Neural progenitor cell (in vitro differentiated cells): ENCODE measurements at regions not wholly inside any gene's neighbourhood (a gene's known extent, or its start where the extent isn't known, plus 50 kb on each side); places are given as distances from the start of the nearest gene placed in this dataset.

Source experiments
- DNase-seq: peaks from one replicate; pipeline ENCODE4 v3.0.0-alpha.2; 2016; ENCODE audit warnings: low spot score
- H2AFZ ChIP-seq: fragments of 200-600 bp; sonication (generic); replicated peaks from 2 replicates; pipeline ENCODE4 v1.6.1; 2016; ENCODE audit warnings: antibody characterized with exemption
- H3F3A ChIP-seq: fragments of 200-600 bp; sonication (generic); 2 replicates; pipeline ENCODE4 v1.6.1; 2016; ENCODE audit warnings: antibody characterized with exemption, low read depth
- H3K27ac ChIP-seq: fragments of 200-600 bp; sonication (generic); 2 replicates; pipeline ENCODE4 v1.5.1; 2016; ENCODE audit warnings: mild to moderate bottlenecking
- H3K27me3 ChIP-seq: fragments of 200-600 bp; sonication (generic); 2 replicates; pipeline ENCODE4 v1.6.1; 2016; ENCODE audit warnings: mild to moderate bottlenecking, moderate library complexity
- H3K36me3 ChIP-seq: fragments of 200-600 bp; sonication (generic); 2 replicates; pipeline ENCODE4 v1.5.1; 2016
- H3K4me1 ChIP-seq: fragments of 200-600 bp; sonication (generic); 2 replicates; pipeline ENCODE4 v1.6.1; 2016; ENCODE audit warnings: mixed run types
- H3K4me2 ChIP-seq: fragments of 200-600 bp; sonication (generic); 2 replicates; pipeline ENCODE4 v1.6.1; 2016
- H3K4me3 ChIP-seq: fragments of 200-600 bp; sonication (generic); 2 replicates; pipeline ENCODE4 v1.5.1; 2016
- H3K79me2 ChIP-seq: fragments of 200-600 bp; sonication (generic); 2 replicates; pipeline ENCODE4 v1.6.1; 2016; ENCODE audit warnings: low read depth
- H3K9ac ChIP-seq: fragments of 200-600 bp; sonication (generic); 2 replicates; pipeline ENCODE4 v1.6.1; 2016
- H3K9me3 ChIP-seq: fragments of 200-600 bp; sonication (generic); 2 replicates; pipeline ENCODE4 v1.5.1; 2016; ENCODE audit warnings: low read depth
- H4K20me1 ChIP-seq: fragments of 200-600 bp; sonication (generic); 2 replicates; pipeline ENCODE4 v1.6.1; 2016; ENCODE audit warnings: low read depth
- H3K27ac Mint-ChIP-seq: 3 replicates; pipeline ENCODE4 v1.8.0; 2021; ENCODE audit warnings: mixed read lengths
- H3K27me3 Mint-ChIP-seq: 2 replicates; pipeline ENCODE4 v1.8.0; 2022; ENCODE audit warnings: low read depth, mild to moderate bottlenecking, inconsistent platforms, moderate library complexity, mixed read lengths; ENCODE audit not compliant: insufficient read depth
- H3K36me3 Mint-ChIP-seq: 3 replicates; pipeline ENCODE4 v1.8.0; 2021; ENCODE audit warnings: mixed read lengths
- H3K4me1 Mint-ChIP-seq: 3 replicates; pipeline ENCODE4 v1.8.0; 2021; ENCODE audit warnings: mixed read lengths
- H3K4me3 Mint-ChIP-seq: 3 replicates; pipeline ENCODE4 v1.8.0; 2021; ENCODE audit warnings: mild to moderate bottlenecking, moderate library complexity, mixed read lengths
- H3K9me3 Mint-ChIP-seq: 3 replicates; pipeline ENCODE4 v1.8.0; 2020; ENCODE audit warnings: mixed read lengths
- EZH2 ChIP-seq: fragments of 200-600 bp; sonication (generic); IDR thresholded peaks from 2 replicates; pipeline ENCODE4 v1.6.1; 2017; ENCODE audit warnings: antibody characterized with exemption, mild to moderate bottlenecking, moderate library complexity
- EZH2phosphoT487 ChIP-seq: fragments of 200-600 bp; sonication (generic); IDR thresholded peaks from 2 replicates; pipeline ENCODE4 v1.6.1; 2017; ENCODE audit warnings: antibody characterized with exemption
- TF ChIP-seq, protein P1 (sequence below): fragments of 200-600 bp; sonication (generic); IDR thresholded peaks from 2 replicates; pipeline ENCODE4 v1.5.1; 2017; ENCODE audit warnings: antibody characterized with exemption, mild to moderate bottlenecking

GRCh38 chr6:135657207-135657606, 159.7 kb upstream of the AHI1 start:
- Histone ChIP-seq H3K4me1 (no peaks in the 10 kb centered on the region), H3K36me3 (no peaks in the 10 kb centered on the region), H3K4me2 (no peak overlapping the region), H3K9me3 (no peaks in the 10 kb centered on the region), H3F3A (no peaks in the 10 kb centered on the region), H3K4me3 (no peak overlapping the region), H4K20me1 (no peaks in the 10 kb centered on the region), H3K27me3 (no peaks in the 10 kb centered on the region), H2AFZ (no peak overlapping the region), H3K9ac (no peak overlapping the region), H3K79me2 (no peaks in the 10 kb centered on the region), H3K27ac (no peak overlapping the region)
- Mint-ChIP-seq H3K9me3 (peaks cover 2% of the 10 kb centered on the region), H3K27me3 (no peaks in the 10 kb centered on the region), H3K4me3 (no peak overlapping the region), H3K36me3 (no peaks in the 10 kb centered on the region), H3K4me1 (no peaks in the 10 kb centered on the region), H3K27ac (no peak overlapping the region)
- no peak for TF ChIP-seq EZH2
- TF ChIP-seq, protein P1, sequence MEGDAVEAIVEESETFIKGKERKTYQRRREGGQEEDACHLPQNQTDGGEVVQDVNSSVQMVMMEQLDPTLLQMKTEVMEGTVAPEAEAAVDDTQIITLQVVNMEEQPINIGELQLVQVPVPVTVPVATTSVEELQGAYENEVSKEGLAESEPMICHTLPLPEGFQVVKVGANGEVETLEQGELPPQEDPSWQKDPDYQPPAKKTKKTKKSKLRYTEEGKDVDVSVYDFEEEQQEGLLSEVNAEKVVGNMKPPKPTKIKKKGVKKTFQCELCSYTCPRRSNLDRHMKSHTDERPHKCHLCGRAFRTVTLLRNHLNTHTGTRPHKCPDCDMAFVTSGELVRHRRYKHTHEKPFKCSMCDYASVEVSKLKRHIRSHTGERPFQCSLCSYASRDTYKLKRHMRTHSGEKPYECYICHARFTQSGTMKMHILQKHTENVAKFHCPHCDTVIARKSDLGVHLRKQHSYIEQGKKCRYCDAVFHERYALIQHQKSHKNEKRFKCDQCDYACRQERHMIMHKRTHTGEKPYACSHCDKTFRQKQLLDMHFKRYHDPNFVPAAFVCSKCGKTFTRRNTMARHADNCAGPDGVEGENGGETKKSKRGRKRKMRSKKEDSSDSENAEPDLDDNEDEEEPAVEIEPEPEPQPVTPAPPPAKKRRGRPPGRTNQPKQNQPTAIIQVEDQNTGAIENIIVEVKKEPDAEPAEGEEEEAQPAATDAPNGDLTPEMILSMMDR = no peak
- no peak for TF ChIP-seq EZH2phosphoT487
- no peak for DNase-seq

DNA sequence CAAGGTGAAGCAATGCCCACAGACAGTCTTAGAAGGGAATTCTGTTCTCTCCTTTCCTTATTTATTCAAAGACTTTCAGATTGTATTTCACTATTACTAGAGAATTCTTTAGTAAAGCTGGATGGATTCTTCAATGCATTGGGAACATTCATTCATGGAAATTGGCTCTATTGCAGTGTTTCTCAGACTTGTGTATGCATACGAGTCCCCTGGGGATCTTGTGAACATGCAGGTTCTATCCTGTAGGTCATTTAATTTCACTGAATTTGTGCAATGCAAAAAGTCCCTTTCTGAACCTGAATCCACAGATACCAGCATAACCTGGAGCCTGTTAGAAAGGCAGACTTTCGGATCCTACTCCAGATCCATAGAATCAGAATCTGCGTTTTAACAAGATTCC, 160.9 kb upstream of the AHI1 start:
- H3K9me3 ChIP-seq = no peaks in the 10 kb centered on the region
- H3K27ac ChIP-seq = no peak overlapping the region
- no peak overlapping the region for H3K4me3 ChIP-seq
- H2AFZ ChIP-seq = no peak overlapping the region
- Mint-ChIP-seq H3K27ac (no peak overlapping the region), H3K9me3 (peaks cover 2% of the 10 kb centered on the region), H3K27me3 (no peaks in the 10 kb centered on the region), H3K36me3 (no peaks in the 10 kb centered on the region), H3K4me1 (no peaks in the 10 kb centered on the region), H3K4me3 (no peak overlapping the region)
- TF ChIP-seq, protein P1 = no peak
- TF ChIP-seq EZH2phosphoT487 = no peak
- TF ChIP-seq EZH2 = no peak
- H3K4me2 ChIP-seq = no peak overlapping the region
- no peak overlapping the region for H3K9ac ChIP-seq
- H3F3A ChIP-seq = no peaks in the 10 kb centered on the region
- no peaks in the 10 kb centered on the region for H4K20me1 ChIP-seq
- no peaks in the 10 kb centered on the region for H3K79me2 ChIP-seq
- DNase-seq = no peak
- H3K4me1 ChIP-seq = no peaks in the 10 kb centered on the region
- no peaks in the 10 kb centered on the region for H3K36me3 ChIP-seq
- H3K27me3 ChIP-seq = no peaks in the 10 kb centered on the region

DNA sequence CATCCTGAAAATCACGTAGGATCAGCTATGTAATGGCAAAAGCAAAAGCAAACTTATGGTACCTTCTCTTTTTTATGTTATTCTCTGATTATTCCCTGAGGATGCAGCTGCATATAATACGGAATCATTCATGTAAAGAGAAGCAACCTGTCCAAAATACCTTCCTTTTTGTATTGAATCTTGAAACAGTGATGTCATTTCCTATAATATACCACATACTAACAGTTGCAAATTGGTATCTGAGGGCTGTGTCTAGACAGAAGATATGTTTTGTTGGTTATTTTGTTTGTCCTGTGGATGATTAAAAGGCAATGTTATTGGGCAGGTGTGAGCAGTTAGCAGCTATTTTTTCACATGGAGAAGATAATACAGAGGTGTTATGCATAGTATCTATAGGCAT, 161.4 kb upstream of the AHI1 start:
- H3K36me3 ChIP-seq = no peaks in the 10 kb centered on the region
- no peak overlapping the region for H3K4me3 ChIP-seq
- no peaks in the 10 kb centered on the region for H3K79me2 ChIP-seq
- no peaks in the 10 kb centered on the region for H3K27me3 Mint-ChIP-seq
- H3K4me3 Mint-ChIP-seq = no peak overlapping the region
- no peak overlapping the region for H3K27ac ChIP-seq
- DNase-seq = no peak
- peaks cover 2% of the 10 kb centered on the region for H3K9me3 Mint-ChIP-seq
- no peak overlapping the region for H3K27ac Mint-ChIP-seq
- H3K36me3 Mint-ChIP-seq = no peaks in the 10 kb centered on the region
- H3K4me1 Mint-ChIP-seq = no peaks in the 10 kb centered on the region
- no peaks in the 10 kb centered on the region for H3K4me1 ChIP-seq
- no peak overlapping the region for H2AFZ ChIP-seq
- H3K4me2 ChIP-seq = no peak overlapping the region
- no peaks in the 10 kb centered on the region for H3F3A ChIP-seq
- no peaks in the 10 kb centered on the region for H3K27me3 ChIP-seq
- no peaks in the 10 kb centered on the region for H4K20me1 ChIP-seq
- no peak overlapping the region for H3K9ac ChIP-seq
- no peaks in the 10 kb centered on the region for H3K9me3 ChIP-seq
- no peak for TF ChIP-seq EZH2phosphoT487
- TF ChIP-seq, protein P1 = no peak
- no peak for TF ChIP-seq EZH2

GRCh38 chr6:135664527-135664926, 167.0 kb upstream of the AHI1 start:
- Mint-ChIP-seq H3K36me3 (no peaks in the 10 kb centered on the region), H3K9me3 (no peaks in the 10 kb centered on the region), H3K4me1 (no peaks in the 10 kb centered on the region), H3K27ac (no peak overlapping the region), H3K27me3 (no peaks in the 10 kb centered on the region), H3K4me3 (no peak overlapping the region)
- no peak overlapping the region for H3K9ac ChIP-seq
- no peak overlapping the region for H3K4me3 ChIP-seq
- no peaks in the 10 kb centered on the region for H4K20me1 ChIP-seq
- DNase-seq = no peak
- no peaks in the 10 kb centered on the region for H3F3A ChIP-seq
- no peaks in the 10 kb centered on the region for H3K79me2 ChIP-seq
- no peaks in the 10 kb centered on the region for H3K36me3 ChIP-seq
- H3K27ac ChIP-seq = no peak overlapping the region
- H3K4me2 ChIP-seq = no peak overlapping the region
- H3K9me3 ChIP-seq = no peaks in the 10 kb centered on the region
- no peaks in the 10 kb centered on the region for H3K4me1 ChIP-seq
- H3K27me3 ChIP-seq = no peaks in the 10 kb centered on the region
- TF ChIP-seq, protein P1 = no peak
- TF ChIP-seq EZH2phosphoT487 = no peak
- no peak for TF ChIP-seq EZH2
- H2AFZ ChIP-seq = no peak overlapping the region
